Glomerular visceral epithelial cell (primary cell): ENCODE measurements at regions not wholly inside any gene's neighbourhood (a gene's known extent, or its start where the extent isn't known, plus 50 kb on each side); places are given as distances from the start of the nearest gene placed in this dataset.

Source experiments
- DNase-seq: peaks from one replicate; pipeline ENCODE4 v3.0.0-alpha.2; 2016; ENCODE audit errors: extremely low spot score

GRCh38 chr7:25947669-25948516 is 204.1 kb upstream of the NFE2L3 start:
- DNase-seq: peak; percentile 69

GRCh38 chr7:25949736-25950487 is 202.1 kb upstream of the NFE2L3 start:
- DNase-seq: no peak

DNA sequence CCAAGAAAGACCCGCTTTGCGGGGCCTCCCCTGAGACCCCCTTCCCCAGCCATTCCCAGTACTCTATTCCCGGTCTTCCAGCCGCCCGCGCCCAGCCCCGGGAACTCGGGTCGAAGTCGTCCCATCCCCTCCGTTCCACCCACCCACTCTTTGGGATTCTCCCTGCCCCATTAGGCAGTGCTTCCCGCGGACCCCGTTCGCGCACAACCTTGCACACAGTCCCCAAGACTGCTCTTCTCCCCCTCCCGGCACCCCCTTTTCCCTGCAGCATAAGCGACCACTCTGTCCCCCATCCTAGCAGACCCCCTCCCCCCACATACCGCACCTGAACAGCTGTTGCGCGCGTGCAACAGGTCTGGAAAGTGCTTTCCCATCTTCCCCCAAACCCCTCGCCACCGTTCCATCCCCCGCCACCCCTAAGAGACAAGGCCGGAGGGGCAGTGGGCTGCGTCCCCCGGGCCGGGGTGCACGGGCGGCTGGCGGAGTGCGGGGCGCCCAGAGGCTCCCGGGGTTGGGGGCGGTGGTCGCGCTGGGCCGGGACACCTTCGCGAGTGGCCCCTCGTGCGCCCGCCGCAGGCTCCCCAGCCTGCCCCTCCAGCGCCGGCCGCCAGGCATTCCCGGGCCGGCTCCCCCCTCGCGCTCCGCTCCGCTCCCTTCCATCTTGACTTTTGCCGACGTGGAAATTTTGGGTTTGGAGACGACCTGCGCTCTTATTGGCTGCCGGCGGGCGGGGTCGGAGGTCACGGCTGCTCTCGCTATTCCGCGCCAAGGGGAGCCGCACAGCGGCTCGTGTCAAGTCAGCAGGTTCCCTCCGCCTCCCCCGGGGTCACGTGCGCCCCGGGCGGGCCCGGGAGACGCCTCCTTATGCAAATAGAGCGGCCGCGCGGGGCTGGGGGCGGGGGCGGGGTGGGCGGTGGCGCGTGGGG is 201.2 kb upstream of the NFE2L3 start:
- peak; percentile 44 for DNase-seq

DNA sequence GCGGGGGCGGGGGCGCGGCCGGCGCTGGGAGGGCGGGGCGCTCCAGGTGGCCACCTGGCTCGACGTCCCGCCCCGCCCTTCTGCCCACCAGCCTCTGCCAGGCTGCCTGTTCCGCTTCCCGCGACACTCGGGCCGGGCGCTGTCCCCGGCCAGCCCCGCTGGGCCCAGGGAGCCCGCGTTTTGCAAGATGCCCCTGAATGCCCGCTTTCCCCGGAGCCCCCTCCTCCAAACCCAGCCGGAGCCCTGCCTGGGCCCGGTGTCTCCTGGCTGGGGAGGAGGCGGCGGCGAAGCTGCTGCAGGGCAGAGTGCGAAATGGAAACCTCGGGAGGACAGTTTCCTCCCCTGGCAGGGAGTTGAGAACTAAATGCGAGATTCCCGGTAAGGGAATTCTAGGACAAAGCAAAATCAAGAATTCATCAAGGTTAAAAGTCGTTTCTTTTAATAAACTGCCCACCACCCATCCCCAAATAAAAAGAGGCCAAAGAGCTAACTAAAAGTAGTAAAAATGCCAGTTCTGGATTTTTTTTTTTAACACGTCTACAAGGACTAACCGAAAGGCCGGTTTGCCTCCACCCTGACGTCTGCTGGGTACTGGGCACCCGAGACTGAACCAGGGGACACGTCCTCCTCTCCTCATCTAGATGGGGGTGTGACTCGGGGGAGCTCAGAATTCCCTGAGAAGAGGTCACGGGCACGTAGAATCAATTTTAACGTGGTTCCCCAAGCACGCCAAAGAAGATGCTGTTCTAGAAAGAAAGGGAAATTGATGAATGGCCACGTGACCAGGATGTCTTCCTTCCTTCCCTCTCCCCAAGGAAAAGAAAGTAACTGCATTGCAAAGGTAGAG is 200.4 kb upstream of the NFE2L3 start:
- no peak for DNase-seq

DNA sequence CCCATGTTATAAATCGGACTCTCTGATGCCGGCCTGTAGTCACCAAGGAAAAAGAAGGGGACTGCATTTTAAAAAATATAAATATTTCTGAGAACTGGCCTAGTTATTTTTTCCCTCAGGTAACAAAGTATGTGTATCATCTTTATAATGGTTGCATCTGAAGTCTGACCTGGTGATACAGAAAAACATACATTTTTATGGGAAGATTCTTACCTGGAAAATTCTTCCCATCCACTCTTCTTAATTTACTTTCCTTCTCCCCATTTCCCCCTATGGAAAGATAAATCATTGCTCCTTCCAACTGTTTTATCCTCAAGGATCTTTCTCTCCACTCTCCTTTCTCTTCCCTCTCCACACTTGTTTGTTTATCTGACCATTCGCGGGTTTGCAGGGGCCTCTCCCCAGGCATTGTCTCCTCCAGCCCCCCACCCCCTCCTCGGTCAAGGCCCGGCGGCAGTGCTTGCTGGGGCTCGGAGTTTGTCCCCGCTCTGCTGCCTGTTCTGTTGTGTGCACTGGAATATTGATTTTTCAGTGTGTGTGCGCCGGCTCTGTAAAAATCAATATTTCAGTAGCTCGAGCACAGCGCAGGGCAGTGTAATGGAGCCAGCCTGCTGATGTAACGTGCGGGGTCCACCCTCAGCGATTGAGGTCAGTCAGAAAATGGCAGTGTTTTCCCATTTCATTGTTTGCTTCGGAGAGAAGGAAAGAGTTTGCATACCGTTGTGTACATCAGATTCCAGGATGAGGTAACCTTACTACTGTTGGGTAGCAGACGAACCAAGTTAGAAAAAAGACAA is 199.5 kb upstream of the NFE2L3 start:
- DNase-seq: no peak

GRCh38 chr7:25953859-25954258 is 198.1 kb upstream of the NFE2L3 start:
- no peak for DNase-seq

GRCh38 chr7:25954395-25954794 is 197.6 kb upstream of the NFE2L3 start:
- DNase-seq: no peak

DNA sequence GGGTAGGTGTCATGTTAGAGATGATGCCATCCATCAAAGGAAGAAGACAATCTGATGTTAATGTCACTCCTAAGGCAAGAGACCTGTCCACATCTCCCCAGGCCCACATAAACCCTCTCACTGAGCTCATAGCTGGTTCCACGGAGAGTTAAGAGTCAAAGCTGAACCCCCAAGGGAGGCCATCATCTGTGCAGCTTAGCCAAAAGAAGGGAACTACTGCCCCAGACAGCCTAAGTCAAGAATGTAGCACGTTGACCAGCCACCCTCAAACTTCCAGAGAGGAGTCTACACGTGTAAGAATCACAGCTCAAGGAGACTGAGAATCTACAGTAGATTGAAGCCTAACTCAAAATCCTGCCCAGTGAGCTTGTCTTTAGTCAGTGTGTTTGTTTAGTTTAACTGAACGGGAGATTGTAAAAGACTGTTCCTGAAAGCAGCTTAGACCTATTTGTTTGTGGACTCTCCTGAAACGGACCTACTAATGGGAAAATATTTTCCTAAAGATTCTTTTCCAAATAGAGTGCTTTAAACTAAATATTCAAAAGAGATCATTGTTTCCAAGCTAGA is 192.7 kb upstream of the NFE2L3 start:
- DNase-seq: no peak

GRCh38 chr7:25963733-25964132 is 188.3 kb upstream of the NFE2L3 start:
- DNase-seq: no peak

DNA sequence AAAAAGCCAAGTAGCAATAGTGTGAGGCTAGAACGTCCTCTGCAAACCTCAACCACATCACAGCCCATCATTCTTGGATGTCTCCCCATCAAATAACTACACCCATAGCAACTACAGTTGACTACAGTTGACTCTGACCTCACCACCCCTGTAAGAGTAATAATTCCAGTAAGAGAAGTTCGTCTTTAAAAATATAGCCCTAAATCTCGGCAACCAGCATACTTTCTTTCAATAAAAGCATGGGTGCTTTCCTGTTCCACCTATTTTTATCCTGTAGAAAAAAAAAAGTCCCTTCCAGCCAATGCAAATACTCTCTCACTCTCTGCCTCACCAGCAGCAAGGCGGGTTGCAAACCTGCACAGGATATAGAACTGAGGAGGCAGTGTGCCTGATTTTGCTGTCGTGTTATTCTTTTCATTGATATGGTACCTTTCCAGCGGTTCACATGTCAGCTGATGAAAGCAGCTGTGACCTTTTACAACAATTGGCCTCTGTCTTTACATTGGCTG is 187.5 kb upstream of the NFE2L3 start:
- no peak for DNase-seq

DNA sequence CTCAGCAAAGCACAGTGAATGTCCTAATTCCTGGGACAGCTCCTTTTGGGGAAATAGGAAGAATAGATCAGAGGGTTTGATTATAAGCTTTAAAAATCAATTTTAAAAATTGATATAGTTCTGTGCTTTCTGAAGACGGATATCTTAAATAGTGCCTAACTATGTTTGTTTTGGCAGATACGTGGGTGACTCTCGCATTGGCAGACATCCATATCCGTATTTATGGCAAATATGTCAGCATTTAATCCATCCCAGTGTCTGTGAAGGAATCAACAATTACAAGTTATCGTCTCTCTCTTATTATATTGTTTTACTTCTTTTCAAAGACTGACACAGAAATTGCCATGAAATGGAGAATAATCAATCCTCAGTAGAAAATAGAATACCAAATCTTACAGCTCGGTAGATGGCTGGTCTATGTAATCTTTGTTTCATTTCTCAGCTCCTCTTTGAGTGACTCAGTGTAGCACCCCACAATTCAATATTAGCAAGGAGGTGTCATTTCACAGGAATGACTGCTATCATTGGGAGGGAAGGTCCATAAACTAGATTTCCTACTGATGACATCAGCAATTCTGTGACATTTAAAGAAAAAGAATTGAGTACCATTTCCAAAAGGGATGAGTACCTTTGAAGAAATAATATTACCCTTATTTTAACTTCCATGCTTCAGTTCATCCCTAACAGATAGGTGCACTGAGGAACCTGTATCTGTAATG is 186.4 kb upstream of the NFE2L3 start:
- DNase-seq: no peak

GRCh38 chr7:25966469-25966868 is 185.5 kb upstream of the NFE2L3 start:
- DNase-seq: no peak

- no peak for DNase-seq
These were observed 184.5 kb upstream of the NFE2L3 start for GRCh38 chr7:25967278-25968204.

DNA sequence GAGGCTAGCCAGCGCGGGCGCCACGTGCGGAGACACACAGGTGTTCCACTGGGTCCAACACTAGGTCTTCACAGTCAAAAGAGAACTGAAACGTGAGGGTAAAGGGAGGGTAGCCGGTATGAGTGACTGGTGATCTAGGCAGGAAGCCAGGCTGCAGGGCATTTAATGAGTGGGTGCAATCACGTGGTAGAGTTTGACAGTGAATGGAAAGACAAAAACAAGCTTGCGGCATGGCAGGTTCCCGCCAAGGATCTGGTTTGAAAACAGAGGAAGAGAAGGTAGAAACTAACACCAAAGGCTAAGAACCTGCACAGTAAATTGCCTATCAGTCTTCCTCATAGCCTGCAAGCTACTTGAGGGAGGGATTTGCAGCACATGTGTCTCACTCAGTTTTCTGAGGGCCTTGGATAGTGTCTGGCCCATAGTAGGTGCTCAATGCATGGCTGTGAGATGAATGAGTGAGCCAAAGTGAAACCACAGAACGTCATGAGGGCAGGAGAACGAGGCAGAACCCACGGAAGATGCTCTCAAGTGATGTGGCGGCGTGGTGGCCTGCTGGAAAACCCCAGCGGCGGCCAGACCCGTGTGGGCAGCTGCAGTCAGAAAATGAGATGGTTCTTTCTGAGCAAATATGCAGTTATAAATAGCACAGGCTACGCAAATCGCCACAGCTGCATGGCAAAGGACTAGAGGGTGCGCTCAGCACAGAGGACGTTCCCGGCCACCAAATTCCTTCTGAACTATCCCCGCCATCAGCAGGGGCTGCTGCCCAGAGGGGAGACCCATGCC is 183.6 kb upstream of the NFE2L3 start:
- DNase-seq: no peak

GRCh38 chr7:25970356-25970755 is 181.6 kb upstream of the NFE2L3 start:
- DNase-seq: no peak

DNA sequence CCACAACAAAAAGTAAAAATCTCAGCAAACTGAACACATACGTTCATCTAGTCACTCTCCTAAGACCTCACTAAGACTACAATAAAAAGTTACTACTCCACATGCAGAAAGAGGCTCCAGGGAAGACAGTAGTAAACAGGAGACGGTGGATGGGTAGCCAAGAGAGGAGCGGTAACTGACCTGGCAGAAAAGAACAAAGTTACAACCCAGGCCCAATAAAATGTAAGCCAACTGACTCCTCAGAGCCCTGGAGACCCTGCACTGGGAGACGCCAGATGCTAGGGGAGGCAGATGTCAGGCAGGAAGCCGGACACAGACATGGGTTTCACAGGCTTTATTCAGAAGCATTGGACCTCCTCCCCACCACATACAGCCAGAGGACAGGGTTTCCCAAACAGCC is 181.1 kb upstream of the NFE2L3 start:
- no peak for DNase-seq

DNA sequence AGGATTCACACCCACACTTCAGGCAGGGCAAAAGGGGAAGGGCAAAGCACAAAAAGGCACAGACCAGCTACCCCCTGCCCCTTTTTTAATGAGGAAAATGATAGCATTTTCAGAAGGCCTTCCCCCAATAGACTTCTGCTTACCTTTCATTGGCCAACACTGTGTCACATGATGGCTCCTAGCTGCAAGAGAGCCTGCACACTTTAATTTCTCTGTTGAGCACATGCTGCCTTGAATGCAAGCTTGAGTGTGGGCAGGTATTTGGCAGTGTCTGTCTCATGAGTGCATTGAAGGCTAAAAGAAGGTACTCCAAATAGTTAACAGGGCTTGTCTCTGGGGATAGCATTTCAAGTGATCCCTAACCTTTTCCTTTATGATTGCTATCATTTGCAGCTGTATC is 175.4 kb upstream of the NFE2L3 start:
- DNase-seq: no peak
